ENCODE measurements at regions not wholly inside any gene's neighbourhood (a gene's known extent, or its start where the extent isn't known, plus 50 kb on each side); places are given as distances from the start of the nearest gene placed in this dataset.

- DNase-seq (ENCODE audit: low spot score), result no peak
- H3K4me3 ChIP-seq, result no peak overlapping the region
- peaks cover 6 to 14% of the 10 kb centered on the region in 2 donors for H3K4me1 ChIP-seq (ENCODE audit: control insufficient read depth in 1 of 2, low read depth in 2 of 2)
- no peaks in the 10 kb centered on the region for H3K9me3 ChIP-seq
- H3K27me3 ChIP-seq (replicated peaks; ENCODE audit: insufficient read depth), result no peaks in the 10 kb centered on the region
- H3K27ac ChIP-seq, result no peak overlapping the region
- H3K36me3 ChIP-seq, result no peaks in the 10 kb centered on the region
- TF ChIP-seq, protein P1, sequence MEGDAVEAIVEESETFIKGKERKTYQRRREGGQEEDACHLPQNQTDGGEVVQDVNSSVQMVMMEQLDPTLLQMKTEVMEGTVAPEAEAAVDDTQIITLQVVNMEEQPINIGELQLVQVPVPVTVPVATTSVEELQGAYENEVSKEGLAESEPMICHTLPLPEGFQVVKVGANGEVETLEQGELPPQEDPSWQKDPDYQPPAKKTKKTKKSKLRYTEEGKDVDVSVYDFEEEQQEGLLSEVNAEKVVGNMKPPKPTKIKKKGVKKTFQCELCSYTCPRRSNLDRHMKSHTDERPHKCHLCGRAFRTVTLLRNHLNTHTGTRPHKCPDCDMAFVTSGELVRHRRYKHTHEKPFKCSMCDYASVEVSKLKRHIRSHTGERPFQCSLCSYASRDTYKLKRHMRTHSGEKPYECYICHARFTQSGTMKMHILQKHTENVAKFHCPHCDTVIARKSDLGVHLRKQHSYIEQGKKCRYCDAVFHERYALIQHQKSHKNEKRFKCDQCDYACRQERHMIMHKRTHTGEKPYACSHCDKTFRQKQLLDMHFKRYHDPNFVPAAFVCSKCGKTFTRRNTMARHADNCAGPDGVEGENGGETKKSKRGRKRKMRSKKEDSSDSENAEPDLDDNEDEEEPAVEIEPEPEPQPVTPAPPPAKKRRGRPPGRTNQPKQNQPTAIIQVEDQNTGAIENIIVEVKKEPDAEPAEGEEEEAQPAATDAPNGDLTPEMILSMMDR (IDR thresholded peaks at IDR 0.05), result no peak
- no peak for ATAC-seq (ENCODE audit: insufficient number of reproducible peaks, low FRiP score, low read depth)
Observed at GRCh38 chr15:93246266-93247242, 157.5 kb upstream of the RGMA start.

DNA sequence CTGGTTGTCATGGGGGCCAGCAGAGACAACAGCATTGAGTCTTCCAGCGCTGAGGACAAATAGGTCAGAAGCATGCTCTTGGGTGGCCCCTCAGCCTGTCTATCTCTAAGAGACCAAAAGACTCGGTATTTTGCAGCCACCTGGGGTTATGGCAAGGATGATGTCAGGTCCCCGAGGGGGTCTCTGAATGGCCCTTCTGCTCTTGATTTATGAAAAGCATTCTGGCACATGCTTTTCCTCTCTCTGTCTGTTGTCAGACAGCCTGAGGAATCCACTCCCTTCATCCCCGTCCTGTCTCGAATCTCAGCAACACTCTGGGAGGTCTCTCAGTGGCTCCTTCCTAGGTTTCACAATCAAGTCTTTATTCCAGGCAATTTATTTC lies 156.6 kb upstream of the RGMA start:
- Histone ChIP-seq H3K9me3 (no peaks in the 10 kb centered on the region), H3K36me3 (no peaks in the 10 kb centered on the region), H3K4me3 (no peak overlapping the region), H3K27me3 (replicated peaks; ENCODE audit: insufficient read depth) (no peaks in the 10 kb centered on the region), H3K4me1 (ENCODE audit: control insufficient read depth in 1 of 2, low read depth in 2 of 2) (peaks cover 3 to 5% of the 10 kb centered on the region in 2 donors), H3K27ac (no peak overlapping the region)
- TF ChIP-seq, protein P1 (IDR thresholded peaks at IDR 0.05), result no peak
- ATAC-seq (ENCODE audit: insufficient number of reproducible peaks, low FRiP score, low read depth), result no peak
- no peak for DNase-seq (ENCODE audit: low spot score)

GRCh38 chr15:93244696-93245660 lies 156.0 kb upstream of the RGMA start:
- Histone ChIP-seq H3K9me3 (no peaks in the 10 kb centered on the region), H3K27ac (no peak overlapping the region), H3K36me3 (no peaks in the 10 kb centered on the region), H3K4me3 (no peak overlapping the region), H3K27me3 (replicated peaks; ENCODE audit: insufficient read depth) (no peaks in the 10 kb centered on the region), H3K4me1 (ENCODE audit: control insufficient read depth in 1 of 2, low read depth in 2 of 2) (peaks cover 0 to 3% of the 10 kb centered on the region in 2 donors)
- TF ChIP-seq, protein P1 (IDR thresholded peaks at IDR 0.05), result no peak
- DNase-seq (ENCODE audit: low spot score), result no peak
- no peak for ATAC-seq (ENCODE audit: insufficient number of reproducible peaks, low FRiP score, low read depth)

- no peaks in the 10 kb centered on the region for H3K36me3 ChIP-seq
- ATAC-seq (ENCODE audit: insufficient number of reproducible peaks, low FRiP score, low read depth) (no peak), DNase-seq (ENCODE audit: low spot score) (no peak)
- no peak overlapping the region for H3K4me3 ChIP-seq
- H3K4me1 ChIP-seq (ENCODE audit: control insufficient read depth in 1 of 2, low read depth in 2 of 2), result no peaks in the 10 kb centered on the region
- no peak overlapping the region for H3K27ac ChIP-seq
- H3K27me3 ChIP-seq (replicated peaks; ENCODE audit: insufficient read depth), result no peaks in the 10 kb centered on the region
- TF ChIP-seq, protein P1 (IDR thresholded peaks at IDR 0.05), result no peak
- H3K9me3 ChIP-seq, result no peaks in the 10 kb centered on the region
Observed at GRCh38 chr15:93243573-93243972, 154.6 kb upstream of the RGMA start.
